ENCODE measurements at regions not wholly inside any gene's neighbourhood (a gene's known extent, or its start where the extent isn't known, plus 50 kb on each side); places are given as distances from the start of the nearest gene placed in this dataset.

GRCh38 chr5:60387051-60387440 lies 312.9 kb downstream of the DEPDC1B start (continued):
- TF ChIP-seq, protein P1, sequence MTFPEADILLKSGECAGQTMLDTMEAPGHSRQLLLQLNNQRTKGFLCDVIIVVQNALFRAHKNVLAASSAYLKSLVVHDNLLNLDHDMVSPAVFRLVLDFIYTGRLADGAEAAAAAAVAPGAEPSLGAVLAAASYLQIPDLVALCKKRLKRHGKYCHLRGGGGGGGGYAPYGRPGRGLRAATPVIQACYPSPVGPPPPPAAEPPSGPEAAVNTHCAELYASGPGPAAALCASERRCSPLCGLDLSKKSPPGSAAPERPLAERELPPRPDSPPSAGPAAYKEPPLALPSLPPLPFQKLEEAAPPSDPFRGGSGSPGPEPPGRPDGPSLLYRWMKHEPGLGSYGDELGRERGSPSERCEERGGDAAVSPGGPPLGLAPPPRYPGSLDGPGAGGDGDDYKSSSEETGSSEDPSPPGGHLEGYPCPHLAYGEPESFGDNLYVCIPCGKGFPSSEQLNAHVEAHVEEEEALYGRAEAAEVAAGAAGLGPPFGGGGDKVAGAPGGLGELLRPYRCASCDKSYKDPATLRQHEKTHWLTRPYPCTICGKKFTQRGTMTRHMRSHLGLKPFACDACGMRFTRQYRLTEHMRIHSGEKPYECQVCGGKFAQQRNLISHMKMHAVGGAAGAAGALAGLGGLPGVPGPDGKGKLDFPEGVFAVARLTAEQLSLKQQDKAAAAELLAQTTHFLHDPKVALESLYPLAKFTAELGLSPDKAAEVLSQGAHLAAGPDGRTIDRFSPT (tag by site-specific recombination; IDR thresholded peaks at IDR 0.05): no peak
- no peak for TF ChIP-seq ZIC2 (tag by site-specific recombination; IDR thresholded peaks at IDR 0.05)
- TF ChIP-seq, protein P2, sequence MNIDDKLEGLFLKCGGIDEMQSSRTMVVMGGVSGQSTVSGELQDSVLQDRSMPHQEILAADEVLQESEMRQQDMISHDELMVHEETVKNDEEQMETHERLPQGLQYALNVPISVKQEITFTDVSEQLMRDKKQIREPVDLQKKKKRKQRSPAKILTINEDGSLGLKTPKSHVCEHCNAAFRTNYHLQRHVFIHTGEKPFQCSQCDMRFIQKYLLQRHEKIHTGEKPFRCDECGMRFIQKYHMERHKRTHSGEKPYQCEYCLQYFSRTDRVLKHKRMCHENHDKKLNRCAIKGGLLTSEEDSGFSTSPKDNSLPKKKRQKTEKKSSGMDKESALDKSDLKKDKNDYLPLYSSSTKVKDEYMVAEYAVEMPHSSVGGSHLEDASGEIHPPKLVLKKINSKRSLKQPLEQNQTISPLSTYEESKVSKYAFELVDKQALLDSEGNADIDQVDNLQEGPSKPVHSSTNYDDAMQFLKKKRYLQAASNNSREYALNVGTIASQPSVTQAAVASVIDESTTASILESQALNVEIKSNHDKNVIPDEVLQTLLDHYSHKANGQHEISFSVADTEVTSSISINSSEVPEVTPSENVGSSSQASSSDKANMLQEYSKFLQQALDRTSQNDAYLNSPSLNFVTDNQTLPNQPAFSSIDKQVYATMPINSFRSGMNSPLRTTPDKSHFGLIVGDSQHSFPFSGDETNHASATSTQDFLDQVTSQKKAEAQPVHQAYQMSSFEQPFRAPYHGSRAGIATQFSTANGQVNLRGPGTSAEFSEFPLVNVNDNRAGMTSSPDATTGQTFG (tag by site-specific recombination; IDR thresholded peaks at IDR 0.05; ENCODE audit: borderline replicate concordance): no peak
- no peak for TF ChIP-seq ZNF140 (tag by site-specific recombination; IDR thresholded peaks at IDR 0.05)
- TF ChIP-seq ZNF23 (tag by site-specific recombination; IDR thresholded peaks at IDR 0.05; ENCODE audit: borderline replicate concordance): no peak

DNA sequence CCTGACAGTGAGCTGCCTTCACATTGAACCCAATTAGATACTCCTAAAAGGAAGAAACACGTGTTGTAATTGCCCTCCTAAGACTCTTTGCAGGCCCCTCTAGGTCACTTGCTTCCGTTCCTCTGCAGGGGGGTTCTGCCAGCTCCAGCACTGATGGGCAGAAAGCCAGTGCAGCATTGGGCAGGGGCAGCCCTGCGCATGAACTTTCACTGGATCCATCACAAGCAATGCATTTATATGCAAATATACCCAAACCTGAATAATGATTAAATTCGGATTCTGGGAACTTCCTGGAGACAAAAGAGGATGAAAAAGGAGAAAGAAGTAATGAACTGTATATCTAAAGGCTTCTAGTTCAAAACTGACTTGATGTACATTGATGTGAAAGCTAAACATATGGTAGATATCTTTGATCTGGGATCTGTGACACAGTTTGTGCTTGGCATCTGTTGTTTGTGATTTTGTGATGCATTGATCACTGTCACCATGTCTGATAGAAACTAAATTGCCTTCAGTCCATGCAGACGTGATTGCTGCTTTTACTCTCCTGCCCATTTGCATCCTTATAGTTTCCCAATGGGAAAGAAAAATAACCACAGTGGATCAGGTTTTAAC lies 313.4 kb downstream of the DEPDC1B start:
- ChIA-PET CTCF (no interaction called here), POLR2A (no interaction called here)
- TF ChIP-seq ZBTB21 (tag by site-specific recombination; IDR thresholded peaks at IDR 0.05): no peak
- no peak for TF ChIP-seq ZNF362 (tag by site-specific recombination; IDR thresholded peaks at IDR 0.05)
- TF ChIP-seq GLIS1 (tag by site-specific recombination; IDR thresholded peaks at IDR 0.05): 0 out of 2 replicates have a peak, but pooled peaks have one; percentile 18
- TF ChIP-seq REPIN1 (tag by site-specific recombination; IDR thresholded peaks at IDR 0.05; ENCODE audit: low read depth): no peak
- Histone ChIP-seq H3K4me1 (ENCODE audit: control insufficient read depth, insufficient read depth, low read length) (no peaks in the 10 kb centered on the region), H3K9me3 (ENCODE audit: control insufficient read depth, insufficient read depth, low read depth, low read length) (no peaks in the 10 kb centered on the region), H3K4me3 (ENCODE audit: low read depth, low read length) (no peak overlapping the region), H3K27ac (ENCODE audit: extremely low read depth, low read depth, low read length) (no peak overlapping the region), H3K36me3 (ENCODE audit: control insufficient read depth in 2 of 2, insufficient read depth in 1 of 2, low read length in 2 of 2) (no peaks in the 10 kb centered on the region)

- TF ChIP-seq ZBTB1 (tag by site-specific recombination; IDR thresholded peaks at IDR 0.05): no peak
- TF ChIP-seq, protein P3, sequence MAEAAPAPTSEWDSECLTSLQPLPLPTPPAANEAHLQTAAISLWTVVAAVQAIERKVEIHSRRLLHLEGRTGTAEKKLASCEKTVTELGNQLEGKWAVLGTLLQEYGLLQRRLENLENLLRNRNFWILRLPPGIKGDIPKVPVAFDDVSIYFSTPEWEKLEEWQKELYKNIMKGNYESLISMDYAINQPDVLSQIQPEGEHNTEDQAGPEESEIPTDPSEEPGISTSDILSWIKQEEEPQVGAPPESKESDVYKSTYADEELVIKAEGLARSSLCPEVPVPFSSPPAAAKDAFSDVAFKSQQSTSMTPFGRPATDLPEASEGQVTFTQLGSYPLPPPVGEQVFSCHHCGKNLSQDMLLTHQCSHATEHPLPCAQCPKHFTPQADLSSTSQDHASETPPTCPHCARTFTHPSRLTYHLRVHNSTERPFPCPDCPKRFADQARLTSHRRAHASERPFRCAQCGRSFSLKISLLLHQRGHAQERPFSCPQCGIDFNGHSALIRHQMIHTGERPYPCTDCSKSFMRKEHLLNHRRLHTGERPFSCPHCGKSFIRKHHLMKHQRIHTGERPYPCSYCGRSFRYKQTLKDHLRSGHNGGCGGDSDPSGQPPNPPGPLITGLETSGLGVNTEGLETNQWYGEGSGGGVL (tag by site-specific recombination; IDR thresholded peaks at IDR 0.05): no peak
- TF ChIP-seq ZNF664 (tag by site-specific recombination; IDR thresholded peaks at IDR 0.05): no peak
- TF ChIP-seq ZNF677 (tag by site-specific recombination; IDR thresholded peaks at IDR 0.05): no peak
- no peak for TF ChIP-seq ZNF211 (tag by site-specific recombination; IDR thresholded peaks at IDR 0.05; ENCODE audit: low read depth)
- TF ChIP-seq IKZF3 (tag by site-specific recombination; IDR thresholded peaks at IDR 0.05): no peak
- no peak for TF ChIP-seq ZNF266 (tag by site-specific recombination; IDR thresholded peaks at IDR 0.05; ENCODE audit: low read depth)
- no peak for TF ChIP-seq ZNF433 (tag by site-specific recombination; IDR thresholded peaks at IDR 0.05; ENCODE audit: low read depth)
- no peak for TF ChIP-seq ZNF670 (tag by site-specific recombination; IDR thresholded peaks at IDR 0.05; ENCODE audit: low read depth)
- TF ChIP-seq ZNF561 (tag by site-specific recombination; IDR thresholded peaks at IDR 0.05; ENCODE audit: borderline replicate concordance): no peak
- no peak for TF ChIP-seq ZNF600 (tag by site-specific recombination; IDR thresholded peaks at IDR 0.05)
- Histone ChIP-seq H3K9me3 (ENCODE audit: control insufficient read depth, insufficient read depth, low read depth, low read length) (no peaks in the 10 kb centered on the region), H3K4me3 (ENCODE audit: low read depth, low read length) (no peak overlapping the region), H3K27ac (ENCODE audit: extremely low read depth, low read depth, low read length) (no peak overlapping the region), H3K4me1 (ENCODE audit: control insufficient read depth, insufficient read depth, low read length) (no peaks in the 10 kb centered on the region), H3K36me3 (ENCODE audit: control insufficient read depth in 2 of 2, insufficient read depth in 1 of 2, low read length in 2 of 2) (no peaks in the 10 kb centered on the region)
- ChIA-PET CTCF (interaction anchor here (4.2 kb wide), 1 partner anchor 572 kb away, joined by 21 read pairs; no protein-coding TSS in a partner anchor), POLR2A (no interaction called here)
Observed at GRCh38 chr5:60382716-60383115, 317.2 kb downstream of the DEPDC1B start.
